ENCODE measurements at regions not wholly inside any gene's neighbourhood (a gene's known extent, or its start where the extent isn't known, plus 50 kb on each side); places are given as distances from the start of the nearest gene placed in this dataset.

DNA sequence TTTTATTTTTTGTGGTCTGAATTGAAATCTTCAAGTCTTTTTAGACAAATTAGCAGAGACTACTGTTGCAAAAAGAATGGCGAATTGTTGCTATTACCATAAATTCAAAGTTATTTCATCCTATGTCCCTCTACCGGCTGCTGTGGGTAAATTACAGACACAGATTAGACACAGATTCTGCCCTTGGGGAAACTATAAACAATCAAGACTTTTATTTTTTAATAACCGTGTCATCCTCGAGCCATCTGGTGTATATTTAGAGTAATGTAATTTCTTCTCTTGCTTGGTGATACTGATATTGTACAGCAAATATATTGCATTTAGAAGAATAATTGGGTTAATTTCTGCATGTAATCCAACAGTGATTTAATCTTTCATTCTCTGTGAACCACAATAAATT lies 228.0 kb upstream of the ADAMTSL1 start:
- no peaks in the 10 kb centered on the region for H3K27me3 ChIP-seq

DNA sequence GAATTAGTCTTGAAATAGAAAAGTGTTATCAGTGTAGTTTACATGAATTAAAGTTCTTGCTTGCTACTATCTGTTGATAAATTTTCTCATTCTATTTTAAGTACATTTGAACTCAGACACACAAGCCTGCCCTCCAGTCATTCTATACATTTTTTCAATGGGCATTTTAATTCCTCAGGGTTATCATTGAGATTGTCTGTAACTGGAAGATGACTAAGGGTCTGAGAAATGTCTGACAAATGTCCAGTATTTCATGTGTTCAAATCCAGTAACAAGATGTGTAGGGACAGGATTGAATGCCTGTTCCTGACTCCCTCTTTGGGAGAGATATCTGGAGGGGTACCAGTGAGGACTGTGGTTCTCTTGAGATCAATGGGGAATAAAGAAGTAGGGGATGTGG lies 223.9 kb upstream of the ADAMTSL1 start:
- Histone ChIP-seq H3K4me1 (no peaks in the 10 kb centered on the region), H3K27ac (no peak overlapping the region), H3K9me3 (no peaks in the 10 kb centered on the region), H3K27me3 (no peaks in the 10 kb centered on the region), H3K36me3 (no peaks in the 10 kb centered on the region), H3K4me3 (no peak overlapping the region)
- no peak for TF ChIP-seq POLR2A (IDR thresholded peaks at IDR 0.05)
- TF ChIP-seq, protein P1, sequence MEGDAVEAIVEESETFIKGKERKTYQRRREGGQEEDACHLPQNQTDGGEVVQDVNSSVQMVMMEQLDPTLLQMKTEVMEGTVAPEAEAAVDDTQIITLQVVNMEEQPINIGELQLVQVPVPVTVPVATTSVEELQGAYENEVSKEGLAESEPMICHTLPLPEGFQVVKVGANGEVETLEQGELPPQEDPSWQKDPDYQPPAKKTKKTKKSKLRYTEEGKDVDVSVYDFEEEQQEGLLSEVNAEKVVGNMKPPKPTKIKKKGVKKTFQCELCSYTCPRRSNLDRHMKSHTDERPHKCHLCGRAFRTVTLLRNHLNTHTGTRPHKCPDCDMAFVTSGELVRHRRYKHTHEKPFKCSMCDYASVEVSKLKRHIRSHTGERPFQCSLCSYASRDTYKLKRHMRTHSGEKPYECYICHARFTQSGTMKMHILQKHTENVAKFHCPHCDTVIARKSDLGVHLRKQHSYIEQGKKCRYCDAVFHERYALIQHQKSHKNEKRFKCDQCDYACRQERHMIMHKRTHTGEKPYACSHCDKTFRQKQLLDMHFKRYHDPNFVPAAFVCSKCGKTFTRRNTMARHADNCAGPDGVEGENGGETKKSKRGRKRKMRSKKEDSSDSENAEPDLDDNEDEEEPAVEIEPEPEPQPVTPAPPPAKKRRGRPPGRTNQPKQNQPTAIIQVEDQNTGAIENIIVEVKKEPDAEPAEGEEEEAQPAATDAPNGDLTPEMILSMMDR (IDR thresholded peaks at IDR 0.05 in 4 of 5, conservative IDR thresholded peaks at IDR 0.05 in 1 of 5) = no peak
- ATAC-seq (no peak), DNase-seq (no peak)
- in situ Hi-C loops (cut with MboI; ENCODE audit: low sequenced_read_pairs in 4 of 4) = loop anchor here (10.0 to 25.0 kb wide), 5 partner anchors 185 to 1212 kb away; no protein-coding TSS in a partner anchor
- intact Hi-C loops (cut with DNase I; ENCODE audit: low total_unique reads) = no loop called here

More for the DNA sequence above, 228.0 kb upstream of the ADAMTSL1 start:
- H3K4me1 ChIP-seq = no peaks in the 10 kb centered on the region
- H3K27ac ChIP-seq = no peak overlapping the region
- no peak for DNase-seq
- ATAC-seq = no peak
- TF ChIP-seq, protein P1 (IDR thresholded peaks at IDR 0.05 in 4 of 5, conservative IDR thresholded peaks at IDR 0.05 in 1 of 5) = no peak
- no peak for TF ChIP-seq POLR2A (IDR thresholded peaks at IDR 0.05)
- no peaks in the 10 kb centered on the region for H3K36me3 ChIP-seq
- peaks cover 0 to 8% (median 0%) of the 10 kb centered on the region in 3 donors for H3K9me3 ChIP-seq
- intact Hi-C loops (cut with DNase I; ENCODE audit: low total_unique reads) (no loop called here), in situ Hi-C loops (cut with MboI; ENCODE audit: low sequenced_read_pairs in 4 of 4) (no loop called here)
- no peak overlapping the region for H3K4me3 ChIP-seq

DNA sequence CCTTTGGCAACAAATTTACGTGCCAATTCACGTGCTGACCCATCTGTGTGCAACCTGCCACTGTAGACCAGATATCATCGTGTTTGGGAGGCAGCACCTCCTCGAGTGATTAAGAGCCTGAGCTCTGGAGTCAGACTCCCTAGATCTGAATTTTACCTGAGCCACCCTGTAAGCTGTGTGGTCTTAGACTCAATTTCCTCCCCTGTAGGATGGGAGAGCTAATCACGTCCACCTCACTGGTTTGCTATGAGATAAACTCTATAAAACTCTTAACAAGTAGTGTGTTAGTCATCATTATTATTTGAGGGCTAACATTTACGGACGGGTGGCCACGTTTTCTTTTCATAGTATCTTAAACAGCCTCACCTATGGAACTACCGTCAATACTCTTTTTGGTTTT lies 220.0 kb upstream of the ADAMTSL1 start:
- no peak overlapping the region for H3K27ac ChIP-seq
- H3K27me3 ChIP-seq = no peaks in the 10 kb centered on the region
- DNase-seq (no peak), ATAC-seq (no peak)
- no peaks in the 10 kb centered on the region for H3K4me1 ChIP-seq
- TF ChIP-seq POLR2A (IDR thresholded peaks at IDR 0.05) = no peak
- TF ChIP-seq, protein P1 (IDR thresholded peaks at IDR 0.05 in 4 of 5, conservative IDR thresholded peaks at IDR 0.05 in 1 of 5) = no peak
- in situ Hi-C loops (cut with MboI; ENCODE audit: low sequenced_read_pairs in 4 of 4) (loop anchor here (10.0 to 25.0 kb wide), 5 partner anchors 181 to 1208 kb away; no protein-coding TSS in a partner anchor), intact Hi-C loops (cut with DNase I; ENCODE audit: low total_unique reads) (no loop called here)
- no peaks in the 10 kb centered on the region for H3K36me3 ChIP-seq
- H3K4me3 ChIP-seq = no peak overlapping the region
- H3K9me3 ChIP-seq = no peaks in the 10 kb centered on the region

DNA sequence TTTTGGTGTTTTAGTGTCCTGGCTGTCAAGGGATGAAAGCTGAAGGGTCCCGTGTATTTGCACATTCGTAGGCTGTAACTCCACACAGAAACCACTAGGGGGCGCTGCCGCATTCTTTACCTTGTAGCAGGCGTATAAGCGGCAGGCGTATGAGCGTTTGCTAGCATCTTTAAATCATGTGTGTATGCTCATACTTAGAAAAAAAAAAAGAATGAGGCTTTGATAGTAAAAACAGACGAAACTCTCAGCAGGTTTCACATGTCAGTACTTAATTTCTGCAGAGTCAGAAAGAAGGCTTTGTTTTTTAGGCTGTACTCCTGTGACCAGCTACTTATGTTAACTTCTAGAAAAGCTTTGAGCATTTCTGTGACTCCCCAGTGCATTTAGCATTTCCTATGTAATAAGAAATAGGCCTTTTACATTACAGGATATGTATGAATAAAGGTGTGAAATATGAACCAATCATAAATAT lies 218.8 kb upstream of the ADAMTSL1 start:
- ATAC-seq (peak; percentile 56 to 58), DNase-seq (peak; percentile 28 to 32)
- intact Hi-C loops (cut with DNase I; ENCODE audit: low total_unique reads) (loop anchor here (1.0 kb wide), 2 partner anchors 187 to 774 kb away; no protein-coding TSS in a partner anchor), in situ Hi-C loops (cut with MboI; ENCODE audit: low sequenced_read_pairs in 4 of 4) (loop anchor here (5.0 to 25.0 kb wide), 6 partner anchors 180 to 1207 kb away; no protein-coding TSS in a partner anchor)
- Histone ChIP-seq H3K36me3 (no peaks in the 10 kb centered on the region), H3K9me3 (no peaks in the 10 kb centered on the region), H3K4me3 (no peak overlapping the region), H3K4me1 (no peaks in the 10 kb centered on the region), H3K27me3 (no peaks in the 10 kb centered on the region), H3K27ac (no peak overlapping the region)
- TF ChIP-seq POLR2A (IDR thresholded peaks at IDR 0.05) = no peak
- TF ChIP-seq, protein P1 (IDR thresholded peaks at IDR 0.05 in 4 of 5, conservative IDR thresholded peaks at IDR 0.05 in 1 of 5) = peak; percentile 69 to 91 (median 81)
